Skin of body (tissue), 1 donor: ENCODE measurements at regions not wholly inside any gene's neighbourhood (a gene's known extent, or its start where the extent isn't known, plus 50 kb on each side); places are given as distances from the start of the nearest gene placed in this dataset.
A peak's percentile ranks its signal among the peaks of the same experiment; 100 is the strongest.

Experiments used
- DNase-seq: peaks from one replicate; lab custom pipeline; 2025; lab: John Stamatoyannopoulos, UW

DNA sequence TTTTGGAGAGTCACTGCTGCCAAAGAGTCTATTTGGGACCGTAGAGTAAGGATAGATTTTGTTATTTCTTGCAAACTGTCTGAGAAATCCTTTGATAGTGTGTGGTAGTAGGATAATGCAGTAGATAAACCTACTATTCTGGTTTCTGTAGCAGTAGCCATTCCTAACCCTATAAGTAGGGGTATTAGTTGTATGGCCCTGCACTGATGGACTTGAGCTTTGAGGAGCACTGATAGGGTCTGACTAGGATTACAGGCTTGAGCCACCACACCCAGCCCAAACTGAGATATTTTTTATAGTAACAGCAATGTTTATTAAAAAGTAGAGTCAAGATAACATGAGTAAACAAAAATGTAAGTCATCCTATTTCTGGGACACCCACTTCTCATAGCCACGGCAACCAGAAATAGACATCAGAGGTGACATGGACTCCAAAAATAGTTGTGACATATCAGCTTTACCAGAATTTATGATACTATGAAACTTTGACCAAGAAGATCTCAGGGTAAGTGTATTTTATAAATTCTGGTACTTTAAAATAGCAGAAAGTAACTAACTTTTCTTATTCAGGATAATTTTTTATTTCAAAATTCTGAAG is 479.1 kb downstream of the SUCLA2 start:
- DNase-seq = no peak

DNA sequence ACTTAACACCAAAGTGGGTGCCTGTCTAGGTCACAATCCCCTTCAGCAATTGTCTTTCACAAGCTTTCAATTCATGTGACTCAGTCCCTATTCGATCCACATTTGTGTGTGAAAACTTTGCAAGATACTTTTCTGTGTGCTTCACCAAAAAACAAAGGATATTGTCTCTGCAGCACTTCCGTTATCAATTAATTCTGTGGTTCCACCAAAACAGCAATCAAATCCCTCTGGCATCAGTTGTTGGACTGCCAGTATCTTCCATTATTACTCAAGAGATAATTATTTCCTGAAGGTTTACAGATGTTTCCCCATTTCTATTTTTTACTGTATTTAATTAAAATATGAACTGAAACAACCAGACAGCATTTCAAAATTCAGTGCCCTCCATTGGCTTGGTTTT is 481.4 kb downstream of the SUCLA2 start:
- DNase-seq = no peak

DNA sequence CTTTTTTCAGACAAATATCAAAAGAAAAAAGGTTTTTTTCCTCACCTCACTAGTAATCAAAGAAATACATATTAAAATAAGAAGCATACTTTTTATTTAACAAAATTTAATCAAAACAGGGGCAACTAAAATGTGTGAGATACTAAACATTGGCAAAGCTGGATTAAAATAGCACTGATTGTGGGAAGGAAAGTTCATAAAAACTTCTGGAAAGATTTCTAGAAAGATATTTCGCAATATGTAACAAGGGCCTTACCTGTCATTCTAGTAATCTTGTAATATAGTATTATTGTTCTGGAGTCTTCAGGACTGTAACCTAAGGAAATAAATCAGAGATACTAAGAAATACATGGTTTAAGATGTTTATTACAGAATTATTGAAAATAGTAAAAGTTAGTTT is 482.5 kb downstream of the SUCLA2 start:
- DNase-seq = no peak

DNA sequence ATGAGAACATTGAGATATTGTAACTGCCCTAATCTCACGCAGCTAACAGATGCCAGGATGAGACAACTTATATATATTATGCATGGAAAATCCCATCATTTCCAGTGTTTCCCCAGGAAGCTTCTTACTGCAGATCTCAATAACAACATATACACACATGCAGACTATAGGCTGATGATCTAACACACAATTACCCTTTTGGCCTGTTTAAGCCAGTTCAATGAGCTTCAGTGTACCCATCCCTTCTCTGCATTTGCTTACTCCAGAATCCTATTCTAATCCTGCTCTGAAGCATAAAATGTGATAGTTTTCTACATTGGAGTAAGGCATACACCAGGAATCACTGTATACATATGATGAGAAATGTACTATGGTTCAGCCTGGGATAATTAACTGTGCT is 489.4 kb downstream of the SUCLA2 start:
- no peak for DNase-seq

DNA sequence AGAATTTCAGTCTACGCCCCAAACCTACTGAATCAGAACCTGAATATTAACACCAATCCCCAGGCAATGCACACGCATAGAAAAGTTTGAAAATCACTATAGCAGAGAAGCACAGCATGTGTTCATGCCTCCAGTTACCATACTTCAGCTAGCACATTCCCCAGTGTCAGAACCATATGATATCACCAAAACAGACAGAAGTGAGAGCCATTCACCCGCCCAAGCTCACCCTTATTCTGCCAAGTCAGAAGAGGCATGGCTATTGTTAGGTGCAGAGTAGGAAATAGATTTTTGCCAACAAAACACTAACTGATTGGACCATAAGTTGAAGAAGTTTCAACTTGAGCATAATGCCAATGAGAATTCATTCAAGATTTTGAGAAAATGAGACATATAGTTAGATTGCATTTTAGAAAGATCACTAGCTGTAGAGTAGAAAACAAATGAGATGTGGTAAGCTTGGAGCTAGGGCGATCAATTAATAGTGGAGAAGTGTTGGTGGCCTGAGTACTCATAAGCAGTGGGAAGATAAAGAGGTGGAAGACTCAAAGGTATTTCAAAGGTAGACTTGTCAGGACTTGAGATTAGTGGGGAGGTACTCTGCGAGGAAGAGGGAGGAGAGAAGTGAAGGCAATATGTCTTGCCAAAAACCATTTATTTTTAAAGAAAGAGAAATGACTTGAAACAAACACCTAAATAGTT is 492.4 kb downstream of the SUCLA2 start:
- no peak for DNase-seq

DNA sequence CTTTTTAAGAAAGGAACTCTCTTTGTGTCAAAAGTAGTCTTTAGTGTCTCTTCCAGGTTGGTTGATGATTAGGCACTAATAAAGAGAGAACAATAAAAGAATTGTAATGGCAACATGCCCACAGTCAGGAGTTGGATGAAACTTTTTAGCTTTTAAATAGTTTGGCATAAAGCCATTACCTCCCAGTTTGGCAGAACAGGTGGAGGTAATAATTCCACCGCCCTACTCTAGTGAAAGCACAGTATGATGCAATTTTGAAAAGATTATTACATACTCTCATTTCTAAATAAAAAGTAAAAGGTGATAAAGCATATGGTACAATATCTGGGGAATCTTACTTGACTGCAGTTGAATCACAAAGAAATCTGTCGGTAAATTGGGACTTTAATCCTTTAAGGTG is 497.6 kb downstream of the SUCLA2 start:
- DNase-seq = no peak

DNA sequence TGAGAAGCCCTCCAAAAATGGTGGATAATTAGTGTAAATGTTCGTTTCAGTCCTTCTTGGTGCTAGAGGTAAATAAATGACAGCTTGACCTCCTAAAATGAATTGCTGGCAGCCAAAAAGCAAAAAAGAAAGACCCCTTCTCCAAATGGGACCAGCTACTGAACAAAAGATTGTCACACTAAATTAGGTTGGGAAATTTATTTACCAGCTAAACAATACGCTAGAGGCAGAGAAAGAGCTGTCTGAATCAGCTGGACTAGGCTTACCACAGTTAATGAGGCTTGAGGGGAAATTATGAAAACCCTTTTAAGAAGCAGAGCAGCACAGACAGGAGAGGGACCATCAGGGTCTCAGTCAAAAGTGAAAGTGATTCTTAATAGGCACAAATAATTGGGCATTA is 498.9 kb downstream of the SUCLA2 start:
- DNase-seq = no peak

DNA sequence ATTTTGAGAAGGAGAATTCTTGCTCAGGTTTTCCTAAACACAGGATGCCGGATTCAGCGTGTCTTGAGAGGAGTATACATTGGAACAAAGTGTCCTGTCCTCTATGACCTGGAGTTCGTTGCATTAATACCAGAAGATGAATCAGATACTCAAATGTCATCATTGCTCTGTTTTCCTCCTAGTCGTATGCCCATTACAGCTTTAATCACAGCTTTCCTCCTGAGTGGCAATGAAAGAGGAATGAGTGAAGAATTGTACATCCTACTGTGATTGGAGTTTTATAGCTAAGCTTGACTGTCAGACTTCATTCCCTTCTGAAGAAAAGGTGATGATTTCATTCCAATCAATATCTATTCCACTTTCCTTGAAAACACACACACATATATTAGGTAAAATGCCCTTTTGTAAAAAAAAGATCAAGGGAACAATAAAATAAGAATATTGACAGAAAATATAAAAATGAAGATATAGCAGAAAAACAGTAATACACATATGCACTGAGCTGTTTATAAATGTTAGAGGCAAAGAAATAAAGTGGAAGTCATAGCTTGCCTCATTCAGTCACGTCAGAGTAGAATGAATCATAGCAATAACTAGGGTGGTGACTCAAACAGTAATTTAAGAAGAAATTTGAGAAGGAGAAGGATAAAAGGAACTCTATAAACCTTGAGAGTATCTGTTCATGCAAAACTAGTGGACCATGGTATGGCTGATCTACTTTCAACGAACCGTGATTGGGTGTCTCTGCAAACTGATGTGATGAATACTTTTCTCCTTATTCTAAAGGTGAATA is 501.5 kb downstream of the SUCLA2 start:
- no peak for DNase-seq

DNA sequence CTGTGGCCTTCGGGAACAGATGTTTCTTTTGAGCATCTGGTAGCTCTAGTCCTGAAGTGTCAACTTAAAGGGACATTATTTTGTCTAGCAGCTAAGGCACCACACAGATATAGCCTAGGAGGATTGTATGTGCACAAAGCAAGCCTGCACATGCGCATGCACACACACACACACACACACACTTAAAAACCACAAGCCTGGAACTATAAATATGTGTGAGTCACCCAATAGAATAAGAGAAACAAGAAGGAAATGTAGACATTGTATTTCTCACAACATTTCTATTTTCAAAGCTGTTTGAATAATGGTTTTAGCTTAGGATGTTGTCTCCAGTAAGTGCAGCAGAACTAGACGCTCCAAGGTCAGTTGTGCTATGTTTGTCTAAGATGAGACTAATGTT is 516.5 kb downstream of the SUCLA2 start:
- DNase-seq = peak; percentile 8

DNA sequence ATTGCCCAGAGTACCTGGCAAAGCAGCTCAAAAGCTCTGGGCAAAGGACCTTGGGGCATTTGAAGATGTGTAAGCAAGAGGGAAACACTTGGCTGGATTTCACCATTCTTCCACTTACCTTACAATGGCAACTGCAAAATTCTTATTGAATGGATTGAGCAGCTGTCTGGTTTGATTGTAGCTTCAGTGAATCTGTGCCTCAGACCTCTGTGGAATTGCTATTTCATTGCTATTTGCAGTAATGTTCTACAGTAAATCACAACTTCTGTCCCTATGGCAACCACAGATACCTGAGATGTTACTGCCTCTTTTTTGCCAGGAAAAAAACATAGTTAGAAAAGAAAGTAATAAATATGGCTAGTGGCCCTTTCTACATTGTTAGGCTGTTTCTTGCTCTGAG is 519.5 kb downstream of the SUCLA2 start:
- DNase-seq = no peak

DNA sequence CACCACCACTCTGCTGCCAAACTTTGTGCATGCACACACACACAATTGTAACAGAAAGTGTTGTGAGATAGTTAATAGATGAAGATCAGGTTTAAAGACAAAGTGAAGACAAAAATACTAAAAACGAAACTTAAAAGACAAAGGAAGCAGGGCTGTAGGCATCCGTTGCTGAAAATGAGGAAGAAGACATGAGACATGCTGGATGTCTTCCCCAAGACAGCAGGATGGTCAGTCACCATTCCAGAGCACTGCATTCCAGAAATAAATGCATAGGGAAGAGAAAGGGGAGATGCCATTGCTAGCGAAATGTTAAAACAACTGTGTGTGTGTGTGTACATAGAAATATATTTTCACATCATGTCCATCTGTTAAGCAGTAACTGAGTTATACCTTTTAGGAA is 520.1 kb downstream of the SUCLA2 start:
- DNase-seq = no peak

DNA sequence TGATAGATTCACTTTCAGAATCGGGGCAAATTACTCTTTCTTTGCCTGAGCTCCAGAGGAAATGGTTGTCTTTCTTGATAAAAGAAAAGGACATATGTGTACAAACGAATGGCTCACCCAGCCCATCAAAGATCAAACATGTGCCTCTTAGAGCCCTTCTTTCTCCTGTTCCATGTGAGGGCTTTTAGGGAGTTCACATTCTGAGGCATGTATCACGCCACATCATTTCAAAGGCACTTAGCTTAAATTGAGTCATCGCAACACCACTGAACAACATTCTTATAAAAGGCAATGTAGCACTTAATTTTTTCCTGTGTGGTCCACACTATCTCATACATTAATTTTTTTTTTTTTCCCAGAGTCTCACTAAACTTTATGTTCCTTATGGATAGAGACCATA is 521.0 kb downstream of the SUCLA2 start:
- no peak for DNase-seq

DNA sequence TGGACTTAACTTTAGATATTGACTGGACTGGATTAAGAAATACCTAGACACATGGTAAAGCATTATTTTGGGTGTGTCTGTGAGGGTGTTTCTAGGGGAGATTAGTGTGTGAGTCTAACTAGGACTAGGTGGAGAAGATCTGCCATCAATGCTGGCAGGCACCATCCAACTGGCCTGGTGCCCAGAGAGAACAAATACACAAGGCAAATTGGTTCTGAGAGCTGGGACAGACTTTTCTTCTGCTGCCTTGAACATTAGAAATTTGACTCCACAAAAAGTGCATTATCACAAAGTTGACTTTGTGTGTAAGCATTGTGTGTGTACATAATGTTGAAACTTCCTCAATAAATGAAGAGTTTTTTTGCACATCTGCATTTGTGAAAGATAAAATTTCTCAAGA is 522.1 kb downstream of the SUCLA2 start:
- DNase-seq = no peak

DNA sequence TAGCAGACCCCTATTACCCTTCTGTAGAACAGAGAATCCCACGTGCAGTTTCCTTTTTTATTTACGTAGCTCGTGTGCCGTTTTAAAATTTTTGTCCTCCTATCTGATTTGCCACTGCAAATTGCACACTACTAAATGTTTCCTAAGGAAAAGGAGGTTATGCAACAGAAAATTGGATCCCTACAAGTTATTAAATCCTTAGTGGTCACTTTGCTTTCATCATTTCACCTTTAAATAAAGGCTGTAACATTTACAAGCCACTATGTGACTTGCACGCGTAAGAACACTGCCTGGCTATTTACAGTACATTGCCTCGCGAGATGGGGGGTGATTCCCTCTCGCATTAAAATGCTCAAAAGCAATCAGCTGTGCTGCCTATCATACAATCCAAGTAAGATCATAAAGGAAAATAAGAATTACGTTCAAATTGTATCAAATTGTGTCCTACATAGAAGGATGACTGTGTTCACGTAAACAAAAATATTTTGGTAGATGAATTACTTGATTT is 525.6 kb downstream of the SUCLA2 start:
- no peak for DNase-seq

DNA sequence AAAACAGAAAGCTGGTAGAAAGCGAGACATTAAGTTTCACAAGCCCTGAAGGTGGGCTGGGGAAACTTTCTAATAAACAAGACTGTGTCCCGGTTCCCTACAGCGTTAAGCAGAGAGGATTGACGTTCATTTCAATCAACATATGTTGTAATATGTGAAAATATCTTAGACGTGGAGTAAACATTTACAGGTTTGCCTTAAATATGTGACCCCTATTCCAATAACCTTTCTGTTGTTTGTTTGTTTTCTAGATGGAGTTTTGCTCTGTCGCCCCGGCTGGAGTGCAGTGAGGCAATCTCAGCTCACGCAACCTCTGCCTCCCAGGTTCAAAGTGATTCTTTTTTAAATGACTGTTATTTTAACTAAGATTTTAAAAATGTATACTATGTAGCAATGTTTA is 526.2 kb downstream of the SUCLA2 start:
- DNase-seq = no peak

DNA sequence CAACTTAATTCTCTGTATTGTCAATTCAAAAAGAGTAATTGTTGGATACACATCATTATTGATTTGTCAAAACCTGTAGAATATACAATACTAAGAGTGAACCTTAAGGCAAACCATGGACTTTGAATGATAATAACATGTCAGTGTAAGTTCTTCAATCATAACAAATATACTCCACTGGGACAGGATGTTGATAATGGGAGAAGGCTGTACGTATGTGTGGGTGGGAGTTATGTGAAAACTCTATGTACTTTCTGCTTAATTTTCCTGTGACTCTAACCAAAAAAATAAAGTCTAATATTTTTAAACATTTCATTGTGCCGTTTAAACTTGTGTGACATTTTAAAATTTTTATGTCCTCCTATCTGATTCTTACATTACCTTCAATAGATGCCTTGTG is 526.7 kb downstream of the SUCLA2 start:
- DNase-seq = no peak

DNA sequence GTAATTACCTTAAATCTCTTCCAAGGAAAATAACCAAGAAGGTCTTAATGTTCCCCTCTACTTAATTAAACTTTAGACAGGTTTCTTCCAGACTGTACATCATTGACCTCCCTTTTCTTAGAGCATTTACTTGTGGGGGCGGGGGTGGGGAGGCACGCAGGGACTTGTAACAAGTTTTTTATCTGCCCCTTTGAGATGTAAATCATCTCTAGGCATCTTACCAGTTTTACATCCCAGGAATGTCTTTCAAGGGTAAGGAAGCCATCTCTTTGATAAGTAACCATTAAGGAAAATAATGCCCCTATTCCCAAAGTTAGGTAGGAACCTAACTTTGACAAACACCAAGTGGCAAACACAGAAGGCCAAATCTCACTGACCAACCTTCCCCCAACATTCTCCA is 528.6 kb downstream of the SUCLA2 start:
- no peak for DNase-seq

DNA sequence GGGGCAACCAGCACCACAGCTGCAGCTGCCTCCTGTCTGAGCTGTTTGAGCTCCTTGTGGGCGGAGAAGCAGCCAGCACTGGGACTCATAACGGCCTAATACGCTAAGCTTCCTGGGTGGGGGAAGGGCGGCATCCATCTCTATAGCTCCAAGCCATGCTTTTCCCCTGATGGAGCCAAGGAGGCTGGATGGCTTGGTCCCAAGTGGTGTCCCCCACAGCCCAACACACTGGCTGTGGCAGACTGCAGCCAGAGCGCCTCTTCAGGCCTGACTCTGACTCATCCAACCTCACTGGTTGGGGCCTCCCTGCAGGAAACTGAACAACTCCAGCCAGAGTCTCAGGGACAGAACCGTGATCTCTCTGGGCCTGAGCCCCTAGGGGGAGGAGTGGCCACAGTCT is 537.3 kb downstream of the SUCLA2 start:
- DNase-seq = no peak

DNA sequence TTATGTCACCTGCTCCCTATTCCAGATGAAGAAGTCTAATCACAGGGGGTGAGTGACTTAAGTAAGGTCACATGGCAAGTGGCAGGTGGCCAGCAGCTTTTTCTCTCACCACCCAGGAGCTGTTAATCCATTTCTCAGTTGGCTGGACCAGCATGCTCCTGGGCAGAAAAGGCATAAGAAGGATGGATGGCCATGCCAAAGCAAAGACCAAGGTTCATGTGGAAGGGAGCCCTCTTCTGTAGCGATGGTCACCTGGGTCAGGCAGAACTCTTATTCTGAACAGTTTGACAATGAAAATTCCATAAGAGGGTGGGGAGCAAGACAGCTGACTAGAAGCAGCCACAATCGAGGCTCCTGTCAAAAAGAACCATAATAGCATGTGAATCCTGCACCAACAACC is 538.1 kb downstream of the SUCLA2 start:
- DNase-seq = no peak

DNA sequence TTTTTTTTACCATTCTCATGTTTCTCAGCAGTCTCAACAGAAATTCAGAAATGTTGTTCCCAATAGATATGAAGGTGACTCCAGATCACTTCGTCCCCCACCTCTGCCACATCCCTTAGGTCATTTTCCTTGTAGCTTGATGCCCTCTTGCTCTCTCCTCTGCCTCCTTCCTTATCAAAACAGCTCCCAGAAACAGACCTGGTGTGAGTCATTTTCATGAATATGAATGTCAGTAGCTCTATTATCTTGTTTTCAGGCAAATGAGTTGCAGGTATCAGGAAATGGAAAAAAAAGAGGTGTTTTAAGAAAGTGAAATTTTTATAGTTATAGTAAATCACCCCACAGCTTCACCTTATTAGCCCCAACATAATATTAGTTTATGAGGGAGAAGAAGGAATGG is 539.3 kb downstream of the SUCLA2 start:
- DNase-seq = no peak

DNA sequence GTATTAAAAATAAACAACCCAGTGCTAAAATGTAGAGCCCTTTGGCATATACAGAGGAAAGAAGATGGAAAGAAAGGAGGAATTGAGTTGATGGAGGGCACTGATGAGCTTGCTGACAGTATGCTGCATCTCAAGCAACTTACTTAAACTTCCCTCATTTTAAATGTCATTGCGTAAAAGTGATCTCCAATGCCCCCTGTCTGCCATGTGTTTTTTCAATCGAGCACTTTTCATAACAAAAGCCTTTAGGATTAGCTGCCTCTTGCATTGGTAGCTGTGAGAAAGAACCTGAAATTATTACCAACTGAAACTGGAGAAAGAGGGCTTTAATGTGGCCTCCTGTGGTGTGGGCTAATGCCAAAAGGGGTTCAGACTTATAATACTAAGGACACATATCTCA is 541.6 kb downstream of the SUCLA2 start:
- no peak for DNase-seq

DNA sequence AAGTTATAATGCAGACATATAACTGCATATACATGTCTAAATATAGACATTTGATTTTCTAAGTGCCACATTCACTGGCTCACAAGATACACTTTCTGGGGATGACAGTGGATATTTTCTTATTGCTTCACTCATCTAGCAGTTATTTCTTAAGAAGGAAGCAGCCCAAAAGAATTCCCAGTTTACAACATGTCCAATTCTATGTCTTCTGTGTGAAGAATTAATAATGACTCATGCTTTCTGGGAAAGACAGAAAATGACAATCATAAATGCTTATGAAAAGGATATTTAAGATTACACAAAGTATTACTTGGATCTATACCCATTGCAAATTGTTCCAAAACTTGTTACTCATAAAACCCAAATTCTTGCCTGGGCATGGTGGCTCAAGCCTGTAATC is 543.4 kb downstream of the SUCLA2 start:
- DNase-seq = no peak

DNA sequence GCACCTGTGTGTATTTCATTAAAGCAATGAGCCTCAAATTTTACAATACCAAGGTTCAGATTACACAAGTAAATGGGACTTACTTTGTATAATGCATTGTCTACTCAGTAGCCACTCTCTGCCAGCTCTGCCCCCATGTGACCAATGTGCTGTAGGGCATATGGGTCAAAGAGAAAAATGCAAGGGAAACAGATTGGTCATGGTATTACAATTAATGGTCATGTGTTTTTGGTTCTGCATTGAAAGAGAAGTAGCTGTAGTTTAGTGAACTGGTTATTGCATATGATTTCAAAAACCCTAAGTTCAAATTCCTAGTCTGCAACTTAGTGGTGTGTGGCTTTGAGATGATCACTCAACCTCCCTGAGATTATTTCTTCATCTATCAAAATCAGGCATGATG is 545.4 kb downstream of the SUCLA2 start:
- no peak for DNase-seq
